IPS DF 4.7 (cell line): ENCODE measurements at regions not wholly inside any gene's neighbourhood (a gene's known extent, or its start where the extent isn't known, plus 50 kb on each side); places are given as distances from the start of the nearest gene placed in this dataset.

Experiments
- DNase-seq: peaks from one replicate; pipeline ENCODE4 v3.0.0-alpha.2; 2013; ENCODE audit warnings: low spot score; ENCODE audit errors: extremely low read depth

- no peak for DNase-seq
Measured at GRCh38 chr5:21181609-21182125, 1193.7 kb upstream of the CDH18 start.

GRCh38 chr5:21173526-21173925 is 1185.5 kb upstream of the CDH18 start:
- no peak for DNase-seq

GRCh38 chr5:21173036-21173435 is 1185.0 kb upstream of the CDH18 start:
- DNase-seq, result no peak

- DNase-seq, result no peak
Measured at GRCh38 chr5:21171038-21171437, 1183.0 kb upstream of the CDH18 start.

GRCh38 chr5:21168557-21168956 is 1180.6 kb upstream of the CDH18 start:
- DNase-seq, result no peak

- no peak for DNase-seq
Measured at GRCh38 chr5:21165344-21165743, 1177.3 kb upstream of the CDH18 start.

GRCh38 chr5:21164425-21164824 is 1176.4 kb upstream of the CDH18 start:
- no peak for DNase-seq

- no peak for DNase-seq
Measured at GRCh38 chr5:21159510-21160059, 1171.6 kb upstream of the CDH18 start.

GRCh38 chr5:21154526-21154925 is 1166.5 kb upstream of the CDH18 start:
- no peak for DNase-seq

GRCh38 chr5:21152611-21153010 is 1164.6 kb upstream of the CDH18 start:
- DNase-seq, result no peak

GRCh38 chr5:21145376-21145775 is 1157.4 kb upstream of the CDH18 start:
- DNase-seq, result no peak

- no peak for DNase-seq
Measured at GRCh38 chr5:21143686-21144085, 1155.7 kb upstream of the CDH18 start.

GRCh38 chr5:21142791-21143190 is 1154.8 kb upstream of the CDH18 start:
- DNase-seq, result no peak

- no peak for DNase-seq
Measured at GRCh38 chr5:21140987-21141386, 1153.0 kb upstream of the CDH18 start.

- DNase-seq, result no peak
Measured at GRCh38 chr5:21126236-21126635, 1138.2 kb upstream of the CDH18 start.

GRCh38 chr5:21125238-21125983 is 1137.4 kb upstream of the CDH18 start:
- no peak for DNase-seq

GRCh38 chr5:21121213-21121612 is 1133.2 kb upstream of the CDH18 start:
- DNase-seq, result no peak

- DNase-seq, result no peak
Measured at GRCh38 chr5:21097661-21098060, 1109.7 kb upstream of the CDH18 start.

GRCh38 chr5:21094619-21095018 is 1106.6 kb upstream of the CDH18 start:
- DNase-seq, result no peak

GRCh38 chr5:21087766-21088165 is 1099.8 kb upstream of the CDH18 start:
- no peak for DNase-seq

GRCh38 chr5:21085791-21086190 is 1097.8 kb upstream of the CDH18 start:
- no peak for DNase-seq

GRCh38 chr5:21071986-21072385 is 1084.0 kb upstream of the CDH18 start:
- DNase-seq, result no peak

- DNase-seq, result no peak
Measured at GRCh38 chr5:21071421-21071820, 1083.4 kb upstream of the CDH18 start.
